DND-41 (cell line): ENCODE measurements at regions not wholly inside any gene's neighbourhood (a gene's known extent, or its start where the extent isn't known, plus 50 kb on each side); places are given as distances from the start of the nearest gene placed in this dataset.

Experiments used
- ATAC-seq: fragments of 200-7000 bp; cut with Tn5 transposase; 3 replicates; pipeline ENCODE4 v1.9.1; 2021; ENCODE audit warnings: low read depth; ENCODE audit not compliant: insufficient read depth
- DNase-seq: peaks from one replicate; pipeline ENCODE4 v3.0.0-alpha.2; 2020
- H2AFZ ChIP-seq: 2 replicates; pipeline ENCODE4 v1.6.0; 2012; ENCODE audit warnings: low read depth, low read length
- H3K27ac ChIP-seq: 2 replicates; pipeline ENCODE4 v1.5.1; 2012; ENCODE audit warnings: low read length, inconsistent platforms
- H3K27me3 ChIP-seq: fragments of 200-600 bp; sonication (generic); 2 replicates; pipeline ENCODE4 v1.6.0; 2012; ENCODE audit warnings: low read length, mild to moderate bottlenecking, inconsistent platforms; ENCODE audit not compliant: insufficient read depth, poor library complexity
- H3K36me3 ChIP-seq: 2 replicates; pipeline ENCODE4 v1.5.1; 2012; ENCODE audit warnings: low read length, inconsistent platforms; ENCODE audit not compliant: insufficient read depth
- H3K4me1 ChIP-seq: 2 replicates; pipeline ENCODE4 v1.5.1; 2012; ENCODE audit warnings: mild to moderate bottlenecking, low read length; ENCODE audit not compliant: insufficient read depth
- H3K4me2 ChIP-seq: 2 replicates; pipeline ENCODE4 v1.6.0; 2012; ENCODE audit warnings: mild to moderate bottlenecking, moderate library complexity, low read length, inconsistent platforms; ENCODE audit not compliant: insufficient read depth
- H3K4me3 ChIP-seq, 2 experiments: fragments of 200-600 bp in 1 of 2; shearing (Covaris generic) in 1 of 2; 2 replicates each; pipeline ENCODE4 v1.5.1; 2012 to 2016; ENCODE audit warnings: inconsistent platforms in 2 of 2, low read length in 2 of 2, mild to moderate bottlenecking in 2 of 2, low read depth in 1 of 2, moderate library complexity in 1 of 2
- H3K79me2 ChIP-seq: 2 replicates; pipeline ENCODE4 v1.6.0; 2012; ENCODE audit warnings: low read length, inconsistent platforms; ENCODE audit not compliant: insufficient read depth
- H3K9ac ChIP-seq: 2 replicates; pipeline ENCODE4 v1.6.0; 2012; ENCODE audit warnings: low read depth, mild to moderate bottlenecking, inconsistent platforms, low read length, moderate library complexity
- H3K9me3 ChIP-seq: 2 replicates; pipeline ENCODE4 v1.5.1; 2012; ENCODE audit warnings: low read length, moderate library complexity, mild to moderate bottlenecking, inconsistent platforms; ENCODE audit not compliant: insufficient read depth, severe bottlenecking
- H4K20me1 ChIP-seq: 2 replicates; pipeline ENCODE4 v1.6.0; 2012; ENCODE audit warnings: low read length; ENCODE audit not compliant: insufficient read depth
- EZH2 ChIP-seq: IDR thresholded peaks from 3 replicates; pipeline ENCODE4 v1.6.1; 2012; ENCODE audit warnings: borderline replicate concordance, low read depth, mild to moderate bottlenecking, moderate library complexity, low read length, inconsistent platforms; ENCODE audit not compliant: severe bottlenecking
- TF ChIP-seq, protein P1 (sequence below): IDR thresholded peaks from 2 replicates; pipeline ENCODE4 v1.5.1; 2012; ENCODE audit warnings: borderline replicate concordance, low read length, moderate library complexity, mild to moderate bottlenecking; ENCODE audit not compliant: poor library complexity, severe bottlenecking; ENCODE audit errors: extremely low read depth

DNA sequence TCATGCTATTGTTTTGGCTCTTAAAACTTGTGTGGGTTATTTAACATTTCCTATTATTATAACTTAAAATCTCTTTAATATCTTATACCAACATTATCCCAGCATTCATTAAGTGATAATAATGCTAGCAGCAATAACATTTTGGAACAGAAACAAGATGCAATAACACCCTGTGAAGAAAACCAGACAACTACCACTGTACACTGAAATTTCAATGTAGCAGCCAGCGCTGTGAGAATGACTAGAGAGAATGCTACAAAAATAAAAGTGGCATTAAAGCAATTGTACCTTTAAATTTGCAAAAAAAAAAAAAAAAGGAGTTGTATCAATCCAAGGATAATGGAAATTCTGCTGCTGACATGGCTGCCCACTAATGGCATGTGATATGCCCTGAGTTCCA is 269.9 kb downstream of the TTC32 start:
- no peaks in the 10 kb centered on the region for H3K79me2 ChIP-seq
- no peaks in the 10 kb centered on the region for H3K27me3 ChIP-seq
- no peaks in the 10 kb centered on the region for H4K20me1 ChIP-seq
- H3K9ac ChIP-seq: no peak overlapping the region
- DNase-seq (no peak), ATAC-seq (no peak)
- H3K4me2 ChIP-seq: no peak overlapping the region
- H3K4me1 ChIP-seq: no peaks in the 10 kb centered on the region
- H3K36me3 ChIP-seq: no peaks in the 10 kb centered on the region
- no peak overlapping the region for H3K27ac ChIP-seq
- H3K4me3 ChIP-seq: no peak overlapping the region
- H2AFZ ChIP-seq: no peak overlapping the region
- TF ChIP-seq EZH2: no peak
- TF ChIP-seq, protein P1, sequence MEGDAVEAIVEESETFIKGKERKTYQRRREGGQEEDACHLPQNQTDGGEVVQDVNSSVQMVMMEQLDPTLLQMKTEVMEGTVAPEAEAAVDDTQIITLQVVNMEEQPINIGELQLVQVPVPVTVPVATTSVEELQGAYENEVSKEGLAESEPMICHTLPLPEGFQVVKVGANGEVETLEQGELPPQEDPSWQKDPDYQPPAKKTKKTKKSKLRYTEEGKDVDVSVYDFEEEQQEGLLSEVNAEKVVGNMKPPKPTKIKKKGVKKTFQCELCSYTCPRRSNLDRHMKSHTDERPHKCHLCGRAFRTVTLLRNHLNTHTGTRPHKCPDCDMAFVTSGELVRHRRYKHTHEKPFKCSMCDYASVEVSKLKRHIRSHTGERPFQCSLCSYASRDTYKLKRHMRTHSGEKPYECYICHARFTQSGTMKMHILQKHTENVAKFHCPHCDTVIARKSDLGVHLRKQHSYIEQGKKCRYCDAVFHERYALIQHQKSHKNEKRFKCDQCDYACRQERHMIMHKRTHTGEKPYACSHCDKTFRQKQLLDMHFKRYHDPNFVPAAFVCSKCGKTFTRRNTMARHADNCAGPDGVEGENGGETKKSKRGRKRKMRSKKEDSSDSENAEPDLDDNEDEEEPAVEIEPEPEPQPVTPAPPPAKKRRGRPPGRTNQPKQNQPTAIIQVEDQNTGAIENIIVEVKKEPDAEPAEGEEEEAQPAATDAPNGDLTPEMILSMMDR: no peak
- H3K9me3 ChIP-seq: no peaks in the 10 kb centered on the region

- TF ChIP-seq, protein P1: no peak
- no peak for TF ChIP-seq EZH2
- Histone ChIP-seq H3K9ac (no peak overlapping the region), H3K4me2 (no peak overlapping the region), H3K79me2 (no peaks in the 10 kb centered on the region), H3K36me3 (no peaks in the 10 kb centered on the region), H3K4me3 (no peak overlapping the region), H3K9me3 (no peaks in the 10 kb centered on the region), H3K4me1 (no peaks in the 10 kb centered on the region), H3K27me3 (no peaks in the 10 kb centered on the region), H3K27ac (no peak overlapping the region), H2AFZ (no peak overlapping the region), H4K20me1 (no peaks in the 10 kb centered on the region)
- DNase-seq (no peak), ATAC-seq (no peak)
Measured at GRCh38 chr2:19630921-19631320, 270.9 kb downstream of the TTC32 start.

DNA sequence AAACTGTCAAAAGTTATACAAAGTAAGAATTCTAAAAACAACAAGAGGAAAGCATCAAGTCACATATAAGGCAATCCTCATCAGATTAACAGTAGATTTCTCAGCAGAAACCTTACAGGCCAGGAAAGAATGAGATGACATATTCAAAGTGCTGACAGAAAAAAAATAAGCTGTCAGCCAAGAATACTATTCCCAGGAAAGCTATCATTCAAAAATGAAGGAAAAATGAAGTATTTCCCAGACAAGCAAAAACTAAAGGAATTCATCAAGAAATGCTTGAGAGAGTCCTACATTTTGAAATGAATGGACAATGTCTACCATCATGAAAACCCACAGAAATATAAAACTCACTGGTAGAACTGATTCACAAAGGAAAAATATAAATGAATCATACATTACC is 268.9 kb upstream of the OSR1 start:
- Histone ChIP-seq H3K9ac (no peak overlapping the region), H3K4me3 (no peak overlapping the region), H3K79me2 (no peaks in the 10 kb centered on the region), H3K4me1 (no peaks in the 10 kb centered on the region), H3K4me2 (no peak overlapping the region), H2AFZ (no peak overlapping the region), H3K9me3 (no peaks in the 10 kb centered on the region), H3K27me3 (no peaks in the 10 kb centered on the region), H4K20me1 (no peaks in the 10 kb centered on the region), H3K27ac (no peak overlapping the region), H3K36me3 (no peaks in the 10 kb centered on the region)
- DNase-seq: no peak
- no peak for ATAC-seq
- TF ChIP-seq EZH2: no peak
- TF ChIP-seq, protein P1: no peak

DNA sequence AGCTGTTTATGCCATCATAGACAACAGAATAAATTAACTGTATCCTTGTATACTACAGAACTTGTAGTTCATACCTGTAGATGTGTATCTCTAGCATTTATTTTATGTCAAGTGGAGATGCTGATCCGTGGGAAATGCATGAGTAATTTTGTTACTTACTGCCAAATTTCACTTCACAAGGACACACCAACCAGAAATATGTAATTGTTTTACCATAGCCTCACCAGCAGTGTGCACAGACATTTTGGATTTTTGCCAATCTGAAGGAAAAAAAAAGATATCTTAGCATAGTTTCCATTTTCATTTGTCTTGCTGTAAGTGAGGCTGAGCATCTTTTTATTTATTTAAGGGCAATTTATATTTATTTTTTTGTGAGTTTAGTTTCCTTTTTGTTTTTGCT is 265.1 kb upstream of the OSR1 start:
- Histone ChIP-seq H3K36me3 (no peaks in the 10 kb centered on the region), H3K4me1 (no peaks in the 10 kb centered on the region), H4K20me1 (no peaks in the 10 kb centered on the region), H3K27me3 (no peaks in the 10 kb centered on the region), H3K9ac (no peak overlapping the region), H3K79me2 (no peaks in the 10 kb centered on the region), H3K4me2 (no peak overlapping the region), H3K27ac (no peak overlapping the region), H3K9me3 (no peaks in the 10 kb centered on the region), H3K4me3 (no peak overlapping the region), H2AFZ (no peak overlapping the region)
- DNase-seq (no peak), ATAC-seq (no peak)
- TF ChIP-seq, protein P1: no peak
- TF ChIP-seq EZH2: no peak
